ENCODE measurements at regions not wholly inside any gene's neighbourhood (a gene's known extent, or its start where the extent isn't known, plus 50 kb on each side); places are given as distances from the start of the nearest gene placed in this dataset.

DNA sequence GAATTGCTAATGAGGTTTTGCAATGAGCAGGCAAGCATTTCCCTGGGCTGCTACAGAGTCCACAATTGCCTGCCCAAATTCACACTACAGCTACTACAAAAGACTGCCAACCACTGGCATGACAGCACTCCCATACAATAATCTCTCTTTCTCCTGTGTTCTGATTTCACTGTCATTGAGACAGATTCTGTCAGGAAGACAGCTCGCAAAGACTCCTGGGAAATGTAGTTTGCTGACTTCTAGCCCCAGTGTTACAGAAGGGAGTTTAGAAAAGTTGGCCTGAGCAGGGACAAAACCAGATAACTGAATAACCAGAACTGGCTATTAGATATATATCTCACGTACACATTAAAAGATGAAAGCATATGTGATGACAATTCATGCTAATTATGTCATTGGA, 1231.3 kb upstream of the PRKX start:
- Histone ChIP-seq H3F3A (ENCODE audit: insufficient read depth, low read length) (no peaks in the 10 kb centered on the region), H3K4me3 (ENCODE audit: low read depth, low read length, poor library complexity, severe bottlenecking) (no peak overlapping the region), H3K27ac (ENCODE audit: low read depth, low read length, poor library complexity, severe bottlenecking) (no peak overlapping the region), H3K79me2 (ENCODE audit: insufficient read depth, low read length) (no peaks in the 10 kb centered on the region), H3K4me1 (ENCODE audit: insufficient read depth, low read length, severe bottlenecking) (no peaks in the 10 kb centered on the region), H2AFZ (ENCODE audit: low read length) (no peak overlapping the region), H4K20me1 (ENCODE audit: insufficient read depth, low read length) (no peaks in the 10 kb centered on the region), H3K4me2 (ENCODE audit: low read length) (no peak overlapping the region), H3K36me3 (ENCODE audit: insufficient read depth, low read length) (no peaks in the 10 kb centered on the region), H3K27me3 (ENCODE audit: insufficient read depth, low read length) (no peaks in the 10 kb centered on the region), H3K9me2 (ENCODE audit: low read depth, low read length) (no peaks in the 10 kb centered on the region), H3K9ac (ENCODE audit: low read length) (no peak overlapping the region), H3K9me3 (ENCODE audit: low read length) (no peaks in the 10 kb centered on the region)
- TF ChIP-seq, protein P1, sequence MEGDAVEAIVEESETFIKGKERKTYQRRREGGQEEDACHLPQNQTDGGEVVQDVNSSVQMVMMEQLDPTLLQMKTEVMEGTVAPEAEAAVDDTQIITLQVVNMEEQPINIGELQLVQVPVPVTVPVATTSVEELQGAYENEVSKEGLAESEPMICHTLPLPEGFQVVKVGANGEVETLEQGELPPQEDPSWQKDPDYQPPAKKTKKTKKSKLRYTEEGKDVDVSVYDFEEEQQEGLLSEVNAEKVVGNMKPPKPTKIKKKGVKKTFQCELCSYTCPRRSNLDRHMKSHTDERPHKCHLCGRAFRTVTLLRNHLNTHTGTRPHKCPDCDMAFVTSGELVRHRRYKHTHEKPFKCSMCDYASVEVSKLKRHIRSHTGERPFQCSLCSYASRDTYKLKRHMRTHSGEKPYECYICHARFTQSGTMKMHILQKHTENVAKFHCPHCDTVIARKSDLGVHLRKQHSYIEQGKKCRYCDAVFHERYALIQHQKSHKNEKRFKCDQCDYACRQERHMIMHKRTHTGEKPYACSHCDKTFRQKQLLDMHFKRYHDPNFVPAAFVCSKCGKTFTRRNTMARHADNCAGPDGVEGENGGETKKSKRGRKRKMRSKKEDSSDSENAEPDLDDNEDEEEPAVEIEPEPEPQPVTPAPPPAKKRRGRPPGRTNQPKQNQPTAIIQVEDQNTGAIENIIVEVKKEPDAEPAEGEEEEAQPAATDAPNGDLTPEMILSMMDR (IDR thresholded peaks at IDR 0.05; ENCODE audit: low read length): no peak
- no peak for TF ChIP-seq EZH2 (IDR thresholded peaks at IDR 0.05; ENCODE audit: borderline replicate concordance, low read length)

DNA sequence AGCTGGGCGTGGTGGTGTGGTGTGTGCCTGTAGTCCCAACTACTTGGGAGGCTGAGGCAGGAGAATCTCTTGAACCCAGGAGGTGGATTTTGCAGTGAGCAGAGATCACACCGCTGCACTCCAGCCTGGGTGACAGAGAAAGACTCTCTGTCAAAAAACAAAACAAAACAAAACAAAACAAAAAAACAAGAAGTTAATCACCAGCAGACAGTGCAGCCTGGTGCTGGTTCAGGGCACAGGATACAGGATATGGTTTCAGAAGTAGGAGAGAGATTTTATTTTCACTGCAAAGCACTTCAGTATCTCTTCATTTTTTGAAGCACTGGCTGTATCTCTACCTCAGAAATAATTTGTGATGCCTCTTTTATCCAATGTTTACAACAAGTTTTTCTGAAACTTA, 1222.9 kb upstream of the PRKX start:
- Histone ChIP-seq H3K9me3 (ENCODE audit: low read length) (no peaks in the 10 kb centered on the region), H3F3A (ENCODE audit: insufficient read depth, low read length) (no peaks in the 10 kb centered on the region), H3K4me2 (ENCODE audit: low read length) (no peak overlapping the region), H3K4me1 (ENCODE audit: insufficient read depth, low read length, severe bottlenecking) (no peaks in the 10 kb centered on the region), H3K79me2 (ENCODE audit: insufficient read depth, low read length) (no peaks in the 10 kb centered on the region), H4K20me1 (ENCODE audit: insufficient read depth, low read length) (no peaks in the 10 kb centered on the region), H2AFZ (ENCODE audit: low read length) (no peak overlapping the region), H3K27me3 (ENCODE audit: insufficient read depth, low read length) (no peaks in the 10 kb centered on the region), H3K4me3 (ENCODE audit: low read depth, low read length, poor library complexity, severe bottlenecking) (no peak overlapping the region), H3K36me3 (ENCODE audit: insufficient read depth, low read length) (no peaks in the 10 kb centered on the region), H3K9ac (ENCODE audit: low read length) (no peak overlapping the region), H3K9me2 (ENCODE audit: low read depth, low read length) (no peaks in the 10 kb centered on the region), H3K27ac (ENCODE audit: low read depth, low read length, poor library complexity, severe bottlenecking) (no peak overlapping the region)
- TF ChIP-seq, protein P1 (IDR thresholded peaks at IDR 0.05; ENCODE audit: low read length): no peak
- TF ChIP-seq EZH2 (IDR thresholded peaks at IDR 0.05; ENCODE audit: borderline replicate concordance, low read length): no peak

DNA sequence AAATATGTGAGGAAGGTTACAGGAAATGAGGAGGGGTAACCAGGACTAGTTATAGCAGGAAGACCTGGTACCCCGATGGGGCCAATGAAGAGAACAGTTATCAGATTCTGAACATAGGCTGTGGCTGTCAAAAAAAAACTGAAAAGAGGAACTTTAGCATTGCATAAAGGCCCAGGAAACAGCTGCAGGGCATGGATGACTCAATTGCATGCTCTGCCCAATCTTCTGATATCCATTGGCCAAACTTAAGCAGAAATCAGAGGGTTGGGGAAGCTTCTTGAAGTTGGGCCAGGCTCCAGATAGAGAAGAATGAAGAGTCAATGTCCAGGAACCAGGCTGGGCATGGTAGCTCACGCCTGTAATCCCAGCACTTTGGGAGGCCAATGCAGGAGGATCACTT, 1222.4 kb upstream of the PRKX start:
- H3K36me3 ChIP-seq (ENCODE audit: insufficient read depth, low read length): no peaks in the 10 kb centered on the region
- no peaks in the 10 kb centered on the region for H4K20me1 ChIP-seq (ENCODE audit: insufficient read depth, low read length)
- no peaks in the 10 kb centered on the region for H3K27me3 ChIP-seq (ENCODE audit: insufficient read depth, low read length)
- H3K9me2 ChIP-seq (ENCODE audit: low read depth, low read length): no peaks in the 10 kb centered on the region
- no peaks in the 10 kb centered on the region for H3K9me3 ChIP-seq (ENCODE audit: low read length)
- no peaks in the 10 kb centered on the region for H3K4me1 ChIP-seq (ENCODE audit: insufficient read depth, low read length, severe bottlenecking)
- no peak overlapping the region for H2AFZ ChIP-seq (ENCODE audit: low read length)
- H3K79me2 ChIP-seq (ENCODE audit: insufficient read depth, low read length): no peaks in the 10 kb centered on the region
- no peak overlapping the region for H3K9ac ChIP-seq (ENCODE audit: low read length)
- no peak overlapping the region for H3K4me3 ChIP-seq (ENCODE audit: low read depth, low read length, poor library complexity, severe bottlenecking)
- H3F3A ChIP-seq (ENCODE audit: insufficient read depth, low read length): no peaks in the 10 kb centered on the region
- H3K27ac ChIP-seq (ENCODE audit: low read depth, low read length, poor library complexity, severe bottlenecking): no peak overlapping the region
- H3K4me2 ChIP-seq (ENCODE audit: low read length): no peak overlapping the region
- TF ChIP-seq, protein P1 (IDR thresholded peaks at IDR 0.05; ENCODE audit: low read length): no peak
- no peak for TF ChIP-seq EZH2 (IDR thresholded peaks at IDR 0.05; ENCODE audit: borderline replicate concordance, low read length)

Data from OCI-LY1 (cell line).